ENCODE measurements at regions not wholly inside any gene's neighbourhood (a gene's known extent, or its start where the extent isn't known, plus 50 kb on each side); places are given as distances from the start of the nearest gene placed in this dataset.

GRCh38 chr1:234957330-234958065, 171.1 kb downstream of the TOMM20 start (continued):
- TF ChIP-seq, protein P1, sequence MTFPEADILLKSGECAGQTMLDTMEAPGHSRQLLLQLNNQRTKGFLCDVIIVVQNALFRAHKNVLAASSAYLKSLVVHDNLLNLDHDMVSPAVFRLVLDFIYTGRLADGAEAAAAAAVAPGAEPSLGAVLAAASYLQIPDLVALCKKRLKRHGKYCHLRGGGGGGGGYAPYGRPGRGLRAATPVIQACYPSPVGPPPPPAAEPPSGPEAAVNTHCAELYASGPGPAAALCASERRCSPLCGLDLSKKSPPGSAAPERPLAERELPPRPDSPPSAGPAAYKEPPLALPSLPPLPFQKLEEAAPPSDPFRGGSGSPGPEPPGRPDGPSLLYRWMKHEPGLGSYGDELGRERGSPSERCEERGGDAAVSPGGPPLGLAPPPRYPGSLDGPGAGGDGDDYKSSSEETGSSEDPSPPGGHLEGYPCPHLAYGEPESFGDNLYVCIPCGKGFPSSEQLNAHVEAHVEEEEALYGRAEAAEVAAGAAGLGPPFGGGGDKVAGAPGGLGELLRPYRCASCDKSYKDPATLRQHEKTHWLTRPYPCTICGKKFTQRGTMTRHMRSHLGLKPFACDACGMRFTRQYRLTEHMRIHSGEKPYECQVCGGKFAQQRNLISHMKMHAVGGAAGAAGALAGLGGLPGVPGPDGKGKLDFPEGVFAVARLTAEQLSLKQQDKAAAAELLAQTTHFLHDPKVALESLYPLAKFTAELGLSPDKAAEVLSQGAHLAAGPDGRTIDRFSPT (tag by site-specific recombination; IDR thresholded peaks at IDR 0.05) = peak; percentile 79
- no peak for TF ChIP-seq ZNF580 (tag by site-specific recombination; IDR thresholded peaks at IDR 0.05)
- TF ChIP-seq ZNF404 (tag by site-specific recombination; IDR thresholded peaks at IDR 0.05) = no peak
- TF ChIP-seq PRDM1 (tag by site-specific recombination; IDR thresholded peaks at IDR 0.05) = 0 out of 2 replicates have a peak, but pooled peaks have one; percentile 5
- no peak for TF ChIP-seq ZNF558 (tag by site-specific recombination; IDR thresholded peaks at IDR 0.05)
- peak; percentile 46 for TF ChIP-seq OSR2 (tag by site-specific recombination; IDR thresholded peaks at IDR 0.05)
- no peak for TF ChIP-seq ZNF274 (IDR thresholded peaks at IDR 0.05; ENCODE audit: low read length)
- TF ChIP-seq ZNF274 (tag by site-specific recombination; IDR thresholded peaks at IDR 0.05; ENCODE audit: borderline replicate concordance) = no peak
- TF ChIP-seq GLI4 (tag by site-specific recombination; IDR thresholded peaks at IDR 0.05) = no peak
- TF ChIP-seq ZNF335 (tag by site-specific recombination; conservative IDR thresholded peaks at IDR 0.05) = peak; percentile 19; the same call in 1 of the 2 replicates
- TF ChIP-seq, protein P2, sequence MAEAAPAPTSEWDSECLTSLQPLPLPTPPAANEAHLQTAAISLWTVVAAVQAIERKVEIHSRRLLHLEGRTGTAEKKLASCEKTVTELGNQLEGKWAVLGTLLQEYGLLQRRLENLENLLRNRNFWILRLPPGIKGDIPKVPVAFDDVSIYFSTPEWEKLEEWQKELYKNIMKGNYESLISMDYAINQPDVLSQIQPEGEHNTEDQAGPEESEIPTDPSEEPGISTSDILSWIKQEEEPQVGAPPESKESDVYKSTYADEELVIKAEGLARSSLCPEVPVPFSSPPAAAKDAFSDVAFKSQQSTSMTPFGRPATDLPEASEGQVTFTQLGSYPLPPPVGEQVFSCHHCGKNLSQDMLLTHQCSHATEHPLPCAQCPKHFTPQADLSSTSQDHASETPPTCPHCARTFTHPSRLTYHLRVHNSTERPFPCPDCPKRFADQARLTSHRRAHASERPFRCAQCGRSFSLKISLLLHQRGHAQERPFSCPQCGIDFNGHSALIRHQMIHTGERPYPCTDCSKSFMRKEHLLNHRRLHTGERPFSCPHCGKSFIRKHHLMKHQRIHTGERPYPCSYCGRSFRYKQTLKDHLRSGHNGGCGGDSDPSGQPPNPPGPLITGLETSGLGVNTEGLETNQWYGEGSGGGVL (tag by site-specific recombination; IDR thresholded peaks at IDR 0.05) = peak; percentile 92
- TF ChIP-seq ZNF624 (tag by site-specific recombination; IDR thresholded peaks at IDR 0.05) = no peak
- TF ChIP-seq ZNF548 (tag by site-specific recombination; IDR thresholded peaks at IDR 0.05) = no peak
- TF ChIP-seq REPIN1 (tag by site-specific recombination; IDR thresholded peaks at IDR 0.05; ENCODE audit: low read depth) = no peak
- 0 out of 2 replicates have a peak, but pooled peaks have one; percentile 15 for TF ChIP-seq FEZF1 (tag by site-specific recombination; IDR thresholded peaks at IDR 0.05)
- no peak for TF ChIP-seq ZNF433 (tag by site-specific recombination; IDR thresholded peaks at IDR 0.05; ENCODE audit: low read depth)
- TF ChIP-seq, protein P3, sequence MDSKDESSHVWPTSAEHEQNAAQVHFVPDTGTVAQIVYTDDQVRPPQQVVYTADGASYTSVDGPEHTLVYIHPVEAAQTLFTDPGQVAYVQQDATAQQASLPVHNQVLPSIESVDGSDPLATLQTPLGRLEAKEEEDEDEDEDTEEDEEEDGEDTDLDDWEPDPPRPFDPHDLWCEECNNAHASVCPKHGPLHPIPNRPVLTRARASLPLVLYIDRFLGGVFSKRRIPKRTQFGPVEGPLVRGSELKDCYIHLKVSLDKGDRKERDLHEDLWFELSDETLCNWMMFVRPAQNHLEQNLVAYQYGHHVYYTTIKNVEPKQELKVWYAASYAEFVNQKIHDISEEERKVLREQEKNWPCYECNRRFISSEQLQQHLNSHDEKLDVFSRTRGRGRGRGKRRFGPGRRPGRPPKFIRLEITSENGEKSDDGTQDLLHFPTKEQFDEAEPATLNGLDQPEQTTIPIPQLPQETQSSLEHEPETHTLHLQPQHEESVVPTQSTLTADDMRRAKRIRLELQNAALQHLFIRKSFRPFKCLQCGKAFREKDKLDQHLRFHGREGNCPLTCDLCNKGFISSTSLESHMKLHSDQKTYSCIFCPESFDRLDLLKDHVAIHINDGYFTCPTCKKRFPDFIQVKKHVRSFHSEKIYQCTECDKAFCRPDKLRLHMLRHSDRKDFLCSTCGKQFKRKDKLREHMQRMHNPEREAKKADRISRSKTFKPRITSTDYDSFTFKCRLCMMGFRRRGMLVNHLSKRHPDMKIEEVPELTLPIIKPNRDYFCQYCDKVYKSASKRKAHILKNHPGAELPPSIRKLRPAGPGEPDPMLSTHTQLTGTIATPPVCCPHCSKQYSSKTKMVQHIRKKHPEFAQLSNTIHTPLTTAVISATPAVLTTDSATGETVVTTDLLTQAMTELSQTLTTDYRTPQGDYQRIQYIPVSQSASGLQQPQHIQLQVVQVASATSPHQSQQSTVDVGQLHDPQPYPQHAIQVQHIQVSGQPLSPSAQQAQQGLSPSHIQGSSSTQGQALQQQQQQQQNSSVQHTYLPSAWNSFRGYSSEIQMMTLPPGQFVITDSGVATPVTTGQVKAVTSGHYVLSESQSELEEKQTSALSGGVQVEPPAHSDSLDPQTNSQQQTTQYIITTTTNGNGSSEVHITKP (tag by site-specific recombination; IDR thresholded peaks at IDR 0.05) = peak; percentile 67
- no peak for TF ChIP-seq ZNF223 (tag by site-specific recombination; IDR thresholded peaks at IDR 0.05)
- TF ChIP-seq ZNF830 (tag by site-specific recombination; IDR thresholded peaks at IDR 0.05; ENCODE audit: low read depth) = no peak
- TF ChIP-seq ZNF645 (tag by site-specific recombination; IDR thresholded peaks at IDR 0.05) = no peak
- TF ChIP-seq ZNF16 (tag by site-specific recombination; IDR thresholded peaks at IDR 0.05; ENCODE audit: low read depth) = peak; percentile 35; the same call in 1 of the 2 replicates
- TF ChIP-seq ZNF174 (tag by site-specific recombination; IDR thresholded peaks at IDR 0.05) = no peak

All from HEK293 (cell line).